WTC11 (cell line): ENCODE measurements at regions not wholly inside any gene's neighbourhood (a gene's known extent, or its start where the extent isn't known, plus 50 kb on each side); places are given as distances from the start of the nearest gene placed in this dataset.

Experiments
- CREB1 ChIP-seq: sonication (generic); formaldehyde crosslinking; IDR thresholded peaks from 2 replicates; pipeline ENCODE4 v1.8.0; 2023; ENCODE audit warnings: mild to moderate bottlenecking, missing genetic modification reagents
- TF ChIP-seq, protein P1 (sequence below): fragments of 200-600 bp; IDR thresholded peaks from 2 replicates; pipeline ENCODE4 v1.8.0; 2022; ENCODE audit warnings: antibody characterized with exemption

GRCh38 chr2:58410549-58410948, 169.4 kb upstream of the FANCL start:
- TF ChIP-seq CREB1 = no peak
- TF ChIP-seq, protein P1, sequence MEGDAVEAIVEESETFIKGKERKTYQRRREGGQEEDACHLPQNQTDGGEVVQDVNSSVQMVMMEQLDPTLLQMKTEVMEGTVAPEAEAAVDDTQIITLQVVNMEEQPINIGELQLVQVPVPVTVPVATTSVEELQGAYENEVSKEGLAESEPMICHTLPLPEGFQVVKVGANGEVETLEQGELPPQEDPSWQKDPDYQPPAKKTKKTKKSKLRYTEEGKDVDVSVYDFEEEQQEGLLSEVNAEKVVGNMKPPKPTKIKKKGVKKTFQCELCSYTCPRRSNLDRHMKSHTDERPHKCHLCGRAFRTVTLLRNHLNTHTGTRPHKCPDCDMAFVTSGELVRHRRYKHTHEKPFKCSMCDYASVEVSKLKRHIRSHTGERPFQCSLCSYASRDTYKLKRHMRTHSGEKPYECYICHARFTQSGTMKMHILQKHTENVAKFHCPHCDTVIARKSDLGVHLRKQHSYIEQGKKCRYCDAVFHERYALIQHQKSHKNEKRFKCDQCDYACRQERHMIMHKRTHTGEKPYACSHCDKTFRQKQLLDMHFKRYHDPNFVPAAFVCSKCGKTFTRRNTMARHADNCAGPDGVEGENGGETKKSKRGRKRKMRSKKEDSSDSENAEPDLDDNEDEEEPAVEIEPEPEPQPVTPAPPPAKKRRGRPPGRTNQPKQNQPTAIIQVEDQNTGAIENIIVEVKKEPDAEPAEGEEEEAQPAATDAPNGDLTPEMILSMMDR = no peak
